GM12874 (cell line): ENCODE measurements at regions not wholly inside any gene's neighbourhood (a gene's known extent, or its start where the extent isn't known, plus 50 kb on each side); places are given as distances from the start of the nearest gene placed in this dataset.

Source experiments
- CTCF ChIP-seq: IDR thresholded peaks from 2 replicates; pipeline ENCODE4 v1.5.1; 2011; ENCODE audit warnings: low read depth, mild to moderate bottlenecking, control low read depth, low read length, moderate library complexity; ENCODE audit not compliant: insufficient read depth

GRCh38 chr5:158466191-158466590, 607.2 kb upstream of the CLINT1 start:
- no peak for TF ChIP-seq CTCF

- TF ChIP-seq CTCF, result no peak
These were observed 606.4 kb upstream of the CLINT1 start for GRCh38 chr5:158465086-158465972.

GRCh38 chr5:158464383-158464782, 605.4 kb upstream of the CLINT1 start:
- no peak for TF ChIP-seq CTCF

GRCh38 chr5:158463938-158464337, 605.0 kb upstream of the CLINT1 start:
- TF ChIP-seq CTCF, result no peak

- TF ChIP-seq CTCF, result no peak
These were observed 604.2 kb upstream of the CLINT1 start for GRCh38 chr5:158463188-158463587.

- TF ChIP-seq CTCF, result no peak
These were observed 603.6 kb upstream of the CLINT1 start for GRCh38 chr5:158462349-158463114.

GRCh38 chr5:158461240-158461854, 602.4 kb upstream of the CLINT1 start:
- no peak for TF ChIP-seq CTCF
